ENCODE measurements at regions not wholly inside any gene's neighbourhood (a gene's known extent, or its start where the extent isn't known, plus 50 kb on each side); places are given as distances from the start of the nearest gene placed in this dataset.
A peak's percentile ranks its signal among the peaks of the same experiment; 100 is the strongest.

DNA sequence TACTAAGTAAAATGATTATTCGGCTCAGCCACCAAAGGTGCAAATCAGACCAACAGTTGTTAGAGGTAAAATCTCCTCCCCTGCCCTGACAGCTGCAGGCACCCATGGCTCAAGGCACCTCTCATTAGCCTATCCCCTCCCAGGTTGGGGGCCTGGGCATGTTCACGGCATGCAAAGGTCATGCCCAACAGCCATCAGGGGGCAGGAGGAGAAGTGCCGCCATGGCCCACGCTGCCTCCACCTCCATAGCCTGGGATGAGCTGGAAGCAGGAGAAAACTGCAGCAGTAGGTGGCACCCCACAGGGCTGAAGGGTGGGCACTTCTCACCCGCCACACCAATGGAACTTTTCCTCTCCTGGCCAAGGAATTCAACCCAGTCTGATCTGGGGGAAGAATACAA is 146.4 kb upstream of the COX10 start:
- in situ Hi-C loops (cut with HindIII; ENCODE audit: low sequenced_read_pairs), result no loop called here
- TF ChIP-seq, protein P1, sequence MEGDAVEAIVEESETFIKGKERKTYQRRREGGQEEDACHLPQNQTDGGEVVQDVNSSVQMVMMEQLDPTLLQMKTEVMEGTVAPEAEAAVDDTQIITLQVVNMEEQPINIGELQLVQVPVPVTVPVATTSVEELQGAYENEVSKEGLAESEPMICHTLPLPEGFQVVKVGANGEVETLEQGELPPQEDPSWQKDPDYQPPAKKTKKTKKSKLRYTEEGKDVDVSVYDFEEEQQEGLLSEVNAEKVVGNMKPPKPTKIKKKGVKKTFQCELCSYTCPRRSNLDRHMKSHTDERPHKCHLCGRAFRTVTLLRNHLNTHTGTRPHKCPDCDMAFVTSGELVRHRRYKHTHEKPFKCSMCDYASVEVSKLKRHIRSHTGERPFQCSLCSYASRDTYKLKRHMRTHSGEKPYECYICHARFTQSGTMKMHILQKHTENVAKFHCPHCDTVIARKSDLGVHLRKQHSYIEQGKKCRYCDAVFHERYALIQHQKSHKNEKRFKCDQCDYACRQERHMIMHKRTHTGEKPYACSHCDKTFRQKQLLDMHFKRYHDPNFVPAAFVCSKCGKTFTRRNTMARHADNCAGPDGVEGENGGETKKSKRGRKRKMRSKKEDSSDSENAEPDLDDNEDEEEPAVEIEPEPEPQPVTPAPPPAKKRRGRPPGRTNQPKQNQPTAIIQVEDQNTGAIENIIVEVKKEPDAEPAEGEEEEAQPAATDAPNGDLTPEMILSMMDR (IDR thresholded peaks at IDR 0.05; ENCODE audit: low read depth, low read length), result no peak
- no peak for DNase-seq (ENCODE audit: low read depth, low spot score)
- no peak overlapping the region for H3K4me3 ChIP-seq (ENCODE audit: low read depth, low read length)

DNA sequence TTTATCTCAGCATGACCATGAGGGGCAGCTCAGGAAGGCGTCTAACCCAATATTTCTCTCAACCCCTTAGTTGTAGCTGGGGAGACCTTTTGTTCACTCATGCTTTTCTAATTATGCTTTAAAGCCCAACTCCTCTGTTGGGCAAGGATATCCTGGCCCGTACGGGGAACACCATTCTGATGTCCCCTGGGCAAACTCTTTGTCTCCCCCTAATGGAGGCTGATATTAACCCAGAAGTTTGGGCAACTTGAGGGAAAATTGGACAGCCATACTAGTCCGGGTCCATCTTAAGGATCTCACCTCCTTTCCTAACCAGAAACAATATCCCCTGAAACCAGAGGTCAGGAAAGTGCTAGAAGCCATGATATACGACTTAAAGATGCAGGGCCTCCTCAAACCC is 143.7 kb upstream of the COX10 start:
- no peak for DNase-seq (ENCODE audit: low read depth, low spot score)
- TF ChIP-seq, protein P1 (IDR thresholded peaks at IDR 0.05; ENCODE audit: low read depth, low read length), result peak; percentile 10
- no peak overlapping the region for H3K4me3 ChIP-seq (ENCODE audit: low read depth, low read length)
- in situ Hi-C loops (cut with HindIII; ENCODE audit: low sequenced_read_pairs), result no loop called here

DNA sequence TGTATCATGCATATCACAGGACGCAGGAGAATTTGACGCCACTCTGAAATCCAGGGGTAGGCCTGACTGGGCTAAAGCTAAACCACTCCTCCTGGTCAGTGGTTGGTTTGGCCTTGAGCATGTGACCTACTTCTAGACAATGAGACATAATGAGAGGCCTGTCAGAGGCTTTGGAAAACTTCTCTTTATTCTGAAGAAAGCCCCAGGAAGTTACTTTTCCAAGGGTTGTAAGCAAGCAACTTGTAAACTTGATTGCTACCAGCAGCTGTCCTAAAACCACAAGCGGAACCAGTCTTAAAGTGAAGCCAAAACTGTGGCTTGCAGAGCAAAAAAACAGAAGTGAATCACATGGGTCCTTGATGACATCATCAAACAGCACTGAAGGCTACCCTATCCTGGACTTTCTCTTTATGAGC is 138.2 kb upstream of the COX10 start:
- in situ Hi-C loops (cut with HindIII; ENCODE audit: low sequenced_read_pairs), result no loop called here
- no peak overlapping the region for H3K4me3 ChIP-seq (ENCODE audit: low read depth, low read length)
- TF ChIP-seq, protein P1 (IDR thresholded peaks at IDR 0.05; ENCODE audit: low read depth, low read length), result no peak
- peak; percentile 65 for DNase-seq (ENCODE audit: low read depth, low spot score)

DNA sequence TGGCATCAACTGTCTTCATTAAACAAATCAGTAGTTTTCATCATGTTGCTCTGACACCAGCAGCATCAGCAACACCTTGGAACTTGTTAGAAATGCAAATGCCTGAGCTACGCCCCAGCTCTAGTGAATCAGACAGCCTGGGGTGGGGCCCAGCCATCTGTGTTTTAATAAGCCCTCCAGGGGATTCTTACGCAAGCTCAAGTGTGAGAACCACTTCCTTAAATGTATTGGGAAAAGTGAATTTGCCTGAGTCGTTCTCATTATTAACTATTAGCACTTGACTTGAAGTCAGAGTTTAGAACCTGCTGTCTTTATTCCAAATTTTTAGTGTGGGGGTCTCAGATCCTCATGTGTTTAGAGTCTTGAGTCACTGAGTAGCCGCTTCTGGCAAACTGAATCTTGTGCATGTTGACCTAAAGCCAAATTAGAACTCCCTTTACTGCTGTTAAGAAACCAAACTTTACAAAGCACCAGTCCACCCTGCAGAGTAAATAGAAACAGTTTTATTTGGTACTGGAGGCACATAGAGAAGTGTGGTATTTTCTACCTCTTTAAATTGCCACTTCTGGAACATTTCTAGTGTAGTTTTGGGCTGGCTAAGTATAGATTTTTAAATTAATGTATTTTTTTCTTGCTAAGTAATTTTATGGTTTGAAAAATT is 137.4 kb upstream of the COX10 start:
- H3K4me3 ChIP-seq (ENCODE audit: low read depth, low read length), result no peak overlapping the region
- TF ChIP-seq, protein P1 (IDR thresholded peaks at IDR 0.05; ENCODE audit: low read depth, low read length), result no peak
- DNase-seq (ENCODE audit: low read depth, low spot score), result peak; percentile 49
- in situ Hi-C loops (cut with HindIII; ENCODE audit: low sequenced_read_pairs), result no loop called here

DNA sequence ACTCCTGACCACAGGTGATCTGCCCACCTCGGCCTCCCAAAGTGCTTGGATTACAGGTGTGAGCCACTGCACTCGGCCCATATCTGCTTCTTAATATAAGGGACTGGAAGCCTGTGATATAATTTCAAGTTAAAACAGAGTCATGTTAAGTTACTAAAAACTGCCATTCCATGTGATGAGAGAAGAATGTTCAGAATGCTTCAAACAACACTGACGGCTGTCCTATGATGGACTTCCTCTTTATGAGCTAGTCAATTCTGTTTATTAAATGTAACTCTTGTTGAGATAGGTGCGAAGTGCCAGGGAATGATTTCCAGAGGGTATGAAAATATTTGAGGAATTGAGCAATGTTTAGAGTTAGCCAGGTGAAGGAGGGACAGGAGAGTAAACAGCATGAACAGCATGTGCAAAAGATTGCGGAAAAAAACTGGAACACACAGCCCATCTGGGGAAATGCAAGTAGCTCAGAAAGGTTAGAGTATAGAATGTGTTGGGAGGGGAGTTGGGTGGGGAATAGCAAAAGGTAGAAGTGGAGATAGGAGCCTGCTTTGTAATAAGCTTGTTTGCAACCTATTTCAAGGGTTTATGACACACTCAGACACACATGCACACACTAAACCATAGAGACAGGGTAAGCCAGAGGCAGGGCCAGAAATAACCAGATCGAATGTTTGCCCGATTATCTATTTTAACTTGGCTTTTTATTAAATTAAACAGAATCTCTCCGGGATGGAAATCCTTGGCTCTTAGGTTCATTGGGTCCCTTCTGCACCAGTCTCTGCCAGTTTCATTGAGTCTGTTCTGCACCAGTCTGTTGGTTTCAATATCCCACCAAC is 135.6 kb upstream of the COX10 start:
- no peak overlapping the region for H3K4me3 ChIP-seq (ENCODE audit: low read depth, low read length)
- in situ Hi-C loops (cut with HindIII; ENCODE audit: low sequenced_read_pairs), result no loop called here
- no peak for DNase-seq (ENCODE audit: low read depth, low spot score)
- TF ChIP-seq, protein P1 (IDR thresholded peaks at IDR 0.05; ENCODE audit: low read depth, low read length), result no peak

DNA sequence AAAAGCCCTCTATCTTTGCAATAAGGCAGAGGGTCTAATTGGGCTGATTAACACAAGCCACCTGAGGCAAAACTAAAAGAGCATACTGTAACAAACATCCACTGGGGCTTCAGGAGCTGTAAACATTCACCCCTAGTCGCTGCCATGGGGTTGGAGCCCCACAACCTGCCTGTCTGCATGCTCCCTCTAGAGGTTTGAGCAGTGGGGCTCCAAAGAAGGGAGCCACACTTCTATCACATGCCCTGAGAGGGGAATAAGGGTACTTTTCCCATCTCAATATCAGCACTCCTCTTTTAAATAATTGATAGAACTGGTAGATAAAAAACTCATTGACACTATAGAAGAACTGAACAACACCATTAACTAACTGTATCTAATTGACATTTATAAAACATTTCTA is 130.1 kb upstream of the COX10 start:
- no peak for DNase-seq (ENCODE audit: low read depth, low spot score)
- H3K4me3 ChIP-seq (ENCODE audit: low read depth, low read length), result no peak overlapping the region
- TF ChIP-seq, protein P1 (IDR thresholded peaks at IDR 0.05; ENCODE audit: low read depth, low read length), result no peak
- in situ Hi-C loops (cut with HindIII; ENCODE audit: low sequenced_read_pairs), result no loop called here
